GM18508 (cell line): ENCODE measurements at regions not wholly inside any gene's neighbourhood (a gene's known extent, or its start where the extent isn't known, plus 50 kb on each side); places are given as distances from the start of the nearest gene placed in this dataset.

Source experiments
- ATAC-seq: cut with Tn5 transposase; IDR thresholded peaks from one replicate; pipeline ENCODE4 v1.9.1; 2021; ENCODE audit warnings: moderate number of reproducible peaks; ENCODE audit not compliant: insufficient read depth, unreplicated experiment

GRCh38 chr7:124516911-124517310 is 248.7 kb downstream of the GPR37 start:
- no peak for ATAC-seq

GRCh38 chr7:124515106-124515830 is 250.3 kb downstream of the GPR37 start:
- ATAC-seq: no peak

- ATAC-seq: no peak
Observed at GRCh38 chr7:124514471-124514870, 251.1 kb downstream of the GPR37 start.

GRCh38 chr7:124497176-124497575 is 268.4 kb downstream of the GPR37 start:
- ATAC-seq: no peak

- ATAC-seq: no peak
Observed at GRCh38 chr7:124489925-124490324, 275.7 kb downstream of the GPR37 start.

- no peak for ATAC-seq
Observed at GRCh38 chr7:124489082-124489819, 276.3 kb downstream of the GPR37 start.

- ATAC-seq: no peak
Observed at GRCh38 chr7:124482229-124482628, 283.4 kb downstream of the GPR37 start.

GRCh38 chr7:124480821-124481290 is 284.7 kb downstream of the GPR37 start:
- no peak for ATAC-seq

- no peak for ATAC-seq
Observed at GRCh38 chr7:124480036-124480820, 285.4 kb downstream of the GPR37 start.

GRCh38 chr7:124462249-124462648 is 303.3 kb downstream of the GPR37 start:
- ATAC-seq: no peak

GRCh38 chr7:124460555-124460954 is 305.0 kb downstream of the GPR37 start:
- no peak for ATAC-seq

- ATAC-seq: no peak
Observed at GRCh38 chr7:124460056-124460450, 305.5 kb downstream of the GPR37 start.

- no peak for ATAC-seq
Observed at GRCh38 chr7:124459101-124460055, 306.2 kb downstream of the GPR37 start.

GRCh38 chr7:124457841-124458240 is 307.8 kb downstream of the GPR37 start:
- no peak for ATAC-seq

- ATAC-seq: no peak
Observed at GRCh38 chr7:124456286-124456685, 309.3 kb downstream of the GPR37 start.

- ATAC-seq: no peak
Observed at GRCh38 chr7:124452186-124452585, 313.4 kb downstream of the GPR37 start.

GRCh38 chr7:124449896-124450295 is 315.7 kb downstream of the GPR37 start:
- ATAC-seq: no peak

- no peak for ATAC-seq
Observed at GRCh38 chr7:124444696-124445480, 320.7 kb downstream of the GPR37 start.

- no peak for ATAC-seq
Observed at GRCh38 chr7:124443762-124444161, 321.8 kb downstream of the GPR37 start.
